GM23338 (cell line): ENCODE measurements at regions not wholly inside any gene's neighbourhood (a gene's known extent, or its start where the extent isn't known, plus 50 kb on each side); places are given as distances from the start of the nearest gene placed in this dataset.

Experiments used
- ATAC-seq: fragments of 200-7000 bp; cut with Tn5 transposase; 3 replicates; pipeline ENCODE4 v1.9.1; 2020
- DNase-seq: peaks from one replicate; pipeline ENCODE4 v3.0.0-alpha.2; 2015; ENCODE audit warnings: low spot score
- H2AFZ ChIP-seq: fragments of 200-600 bp; sonication (generic); 2 replicates; pipeline ENCODE4 v1.8.0; 2016; ENCODE audit warnings: antibody characterized with exemption, mild to moderate bottlenecking, moderate library complexity
- H3F3A ChIP-seq: fragments of 200-600 bp; sonication (generic); replicated peaks from 2 replicates; pipeline ENCODE4 v1.8.0; 2017; ENCODE audit warnings: antibody characterized with exemption, mixed run types, low read depth
- H3K27ac ChIP-seq: fragments of 200-600 bp; sonication (generic); 2 replicates; pipeline ENCODE4 v1.6.1; 2016; ENCODE audit warnings: low read depth
- H3K27me3 ChIP-seq: fragments of 200-600 bp; sonication (generic); 2 replicates; pipeline ENCODE4 v1.8.0; 2016; ENCODE audit warnings: mild to moderate bottlenecking, mixed run types, moderate library complexity; ENCODE audit not compliant: insufficient read depth
- H3K36me3 ChIP-seq: fragments of 200-600 bp; sonication (generic); 2 replicates; pipeline ENCODE4 v1.8.0; 2016; ENCODE audit warnings: mild to moderate bottlenecking; ENCODE audit not compliant: insufficient read depth
- H3K4me1 ChIP-seq: fragments of 200-600 bp; sonication (generic); 2 replicates; pipeline ENCODE4 v1.8.0; 2016; ENCODE audit warnings: mild to moderate bottlenecking, moderate library complexity; ENCODE audit not compliant: insufficient read depth
- H3K4me2 ChIP-seq: fragments of 200-600 bp; sonication (generic); 2 replicates; pipeline ENCODE4 v1.7.1; 2017; ENCODE audit warnings: mixed run types
- H3K4me3 ChIP-seq: fragments of 200-600 bp; sonication (generic); 2 replicates; pipeline ENCODE4 v1.6.1; 2016; ENCODE audit warnings: mixed run types
- H3K79me2 ChIP-seq: fragments of 200-600 bp; sonication (generic); replicated peaks from 2 replicates; pipeline ENCODE4 v1.8.0; 2017; ENCODE audit warnings: mild to moderate bottlenecking; ENCODE audit not compliant: insufficient read depth
- H3K9me2 ChIP-seq: fragments of 200-600 bp; sonication (generic); 2 replicates; pipeline ENCODE4 v1.8.0; 2017; ENCODE audit not compliant: insufficient read depth
- H4K20me1 ChIP-seq: fragments of 200-600 bp; sonication (generic); replicated peaks from 2 replicates; pipeline ENCODE4 v1.8.0; 2017; ENCODE audit warnings: mild to moderate bottlenecking; ENCODE audit not compliant: insufficient read depth
- H3K27ac Mint-ChIP-seq: 2 replicates; pipeline ENCODE4 v1.8.0; 2020; ENCODE audit warnings: inconsistent platforms, mild to moderate bottlenecking, moderate library complexity, mixed read lengths
- H3K27me3 Mint-ChIP-seq: 3 replicates; pipeline ENCODE4 v1.8.0; 2022; ENCODE audit warnings: low read depth, mild to moderate bottlenecking, moderate library complexity, mixed read lengths, inconsistent platforms; ENCODE audit not compliant: insufficient read depth, poor library complexity
- H3K36me3 Mint-ChIP-seq: 3 replicates; pipeline ENCODE4 v1.8.0; 2021; ENCODE audit warnings: low read depth, mild to moderate bottlenecking, inconsistent platforms, moderate library complexity, mixed read lengths
- H3K4me1 Mint-ChIP-seq: 3 replicates; pipeline ENCODE4 v1.8.0; 2020; ENCODE audit warnings: mild to moderate bottlenecking, inconsistent platforms, mixed read lengths
- H3K4me3 Mint-ChIP-seq: 3 replicates; pipeline ENCODE4 v1.8.0; 2021; ENCODE audit warnings: moderate library complexity, mild to moderate bottlenecking, inconsistent platforms, mixed read lengths
- H3K9me3 Mint-ChIP-seq: 3 replicates; pipeline ENCODE4 v1.8.0; 2020; ENCODE audit warnings: moderate library complexity, mild to moderate bottlenecking, inconsistent platforms, mixed read lengths
- JUNB ChIP-seq: IDR thresholded peaks from one replicate; pipeline ENCODE4 v1.6.1; 2016; ENCODE audit warnings: antibody characterized with exemption; ENCODE audit not compliant: unreplicated experiment
- REST ChIP-seq: IDR thresholded peaks from one replicate; pipeline ENCODE4 v1.6.1; 2018; ENCODE audit warnings: antibody characterized with exemption; ENCODE audit not compliant: unreplicated experiment
- ZNF462 ChIP-seq: fragments of 250-450 bp; sonication (Bioruptor Pico); IDR thresholded peaks from 2 replicates; pipeline ENCODE4 v1.5.0; 2020; ENCODE audit warnings: mild to moderate bottlenecking, moderate library complexity
- TF ChIP-seq, protein P1 (sequence below): IDR thresholded peaks from 2 replicates; pipeline ENCODE4 v1.6.1; 2016; ENCODE audit warnings: antibody characterized with exemption

- TF ChIP-seq ZNF462 (CRISPR knock-in tag), result no peak
These were observed 90.0 kb upstream of the SLC38A4 start (continued) for GRCh38 chr12:46915836-46916235.

GRCh38 chr12:46916796-46917419 lies 91.1 kb upstream of the SLC38A4 start:
- DNase-seq (no peak), ATAC-seq (no peak)
- Histone ChIP-seq H3K27me3 (no peaks in the 10 kb centered on the region), H3K4me1 (no peaks in the 10 kb centered on the region), H2AFZ (no peak overlapping the region), H4K20me1 (no peaks in the 10 kb centered on the region), H3F3A (no peaks in the 10 kb centered on the region), H3K79me2 (no peaks in the 10 kb centered on the region), H3K36me3 (no peaks in the 10 kb centered on the region), H3K4me2 (no peak overlapping the region), H3K4me3 (no peak overlapping the region), H3K27ac (no peak overlapping the region), H3K9me2 (no peaks in the 10 kb centered on the region; the same call in 1 of the 2 replicates)
- no peaks in the 10 kb centered on the region for H3K9me3 Mint-ChIP-seq
- H3K36me3 Mint-ChIP-seq, result no peaks in the 10 kb centered on the region
- peaks cover 1% of the 10 kb centered on the region for H3K27me3 Mint-ChIP-seq
- H3K27ac Mint-ChIP-seq, result no peak overlapping the region
- no peak overlapping the region for H3K4me3 Mint-ChIP-seq
- TF ChIP-seq, protein P1, sequence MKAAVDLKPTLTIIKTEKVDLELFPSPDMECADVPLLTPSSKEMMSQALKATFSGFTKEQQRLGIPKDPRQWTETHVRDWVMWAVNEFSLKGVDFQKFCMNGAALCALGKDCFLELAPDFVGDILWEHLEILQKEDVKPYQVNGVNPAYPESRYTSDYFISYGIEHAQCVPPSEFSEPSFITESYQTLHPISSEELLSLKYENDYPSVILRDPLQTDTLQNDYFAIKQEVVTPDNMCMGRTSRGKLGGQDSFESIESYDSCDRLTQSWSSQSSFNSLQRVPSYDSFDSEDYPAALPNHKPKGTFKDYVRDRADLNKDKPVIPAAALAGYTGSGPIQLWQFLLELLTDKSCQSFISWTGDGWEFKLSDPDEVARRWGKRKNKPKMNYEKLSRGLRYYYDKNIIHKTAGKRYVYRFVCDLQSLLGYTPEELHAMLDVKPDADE, result no peak
- TF ChIP-seq JUNB, result no peak
- TF ChIP-seq REST, result no peak
- H3K4me1 Mint-ChIP-seq, result no peaks in the 10 kb centered on the region; the same call in 2 of the 3 replicates
